Gastroesophageal sphincter (tissue), 4 donors: ENCODE measurements at regions not wholly inside any gene's neighbourhood (a gene's known extent, or its start where the extent isn't known, plus 50 kb on each side); places are given as distances from the start of the nearest gene placed in this dataset.

Source experiments
- ATAC-seq: fragments of 150-250 bp; one replicate; pipeline ENCODE4 v1.9.1; 2016; ENCODE audit warnings: mild to moderate bottlenecking, moderate library complexity
- H3K27ac ChIP-seq, 4 donors: fragments of 200-600 bp; sonication (generic) in 3 of 4; 1 replicate in 3 of 4; 2 replicates in 1 of 4; pipeline ENCODE4 v1.5.1; 2016 to 2019
- H3K27me3 ChIP-seq: fragments of 200-600 bp; sonication (generic); one replicate; pipeline ENCODE4 v1.5.1; 2019
- H3K36me3 ChIP-seq, 2 donors: fragments of 200-600 bp; sonication (generic); one replicate each; pipeline ENCODE4 v1.5.1; 2019; ENCODE audit warnings: control low read depth in 1 of 2
- H3K4me1 ChIP-seq, 3 donors: fragments of 200-600 bp; sonication (generic); 1 replicate in 2 of 3; 2 replicates in 1 of 3; pipeline ENCODE4 v1.5.1; 2016 to 2019; ENCODE audit warnings: control low read depth in 2 of 3
- H3K4me3 ChIP-seq, 2 donors: fragments of 200-600 bp; sonication (generic); one replicate each; pipeline ENCODE4 v1.5.1; 2019; ENCODE audit warnings: mild to moderate bottlenecking in 1 of 2, moderate library complexity in 1 of 2
- H3K9me3 ChIP-seq, 3 donors: fragments of 200-600 bp; sonication (generic); one replicate each; pipeline ENCODE4 v1.5.1; 2017 to 2019; ENCODE audit warnings: control low read depth in 2 of 3
- EP300 ChIP-seq: sonication (generic); formaldehyde crosslinking; IDR thresholded peaks from one replicate; pipeline ENCODE4 v1.6.1; 2017; ENCODE audit warnings: antibody characterized with exemption, mild to moderate bottlenecking
- POLR2A ChIP-seq, 2 donors: fragments of 450-650 bp; IDR thresholded peaks; one replicate each; pipeline ENCODE4 v1.6.1; 2017; ENCODE audit warnings: antibody characterized with exemption in 2 of 2, mild to moderate bottlenecking in 2 of 2, moderate library complexity in 1 of 2
- POLR2AphosphoS5 ChIP-seq: sonication (generic); formaldehyde crosslinking; IDR thresholded peaks from one replicate; pipeline ENCODE4 v1.6.1; 2017; ENCODE audit warnings: antibody characterized with exemption
- WGBS, 2 donors: methylation state at CpG; one replicate each; pipeline ENCODE4 v1.1.5; 2018; ENCODE audit warnings: low coverage in 1 of 2; 5-methylcytosine and 5-hydroxymethylcytosine counted together
- TF ChIP-seq, protein P1 (sequence below), 4 experiments: fragments of 200-600 bp in 2 of 4; fragments of 450-650 bp in 2 of 4; sonication (generic) in 1 of 4; IDR thresholded peaks; one replicate each; pipeline ENCODE4 v1.5.1; 2017 to 2019; ENCODE audit warnings: antibody characterized with exemption in 4 of 4, mild to moderate bottlenecking in 2 of 4, moderate library complexity in 2 of 4

DNA sequence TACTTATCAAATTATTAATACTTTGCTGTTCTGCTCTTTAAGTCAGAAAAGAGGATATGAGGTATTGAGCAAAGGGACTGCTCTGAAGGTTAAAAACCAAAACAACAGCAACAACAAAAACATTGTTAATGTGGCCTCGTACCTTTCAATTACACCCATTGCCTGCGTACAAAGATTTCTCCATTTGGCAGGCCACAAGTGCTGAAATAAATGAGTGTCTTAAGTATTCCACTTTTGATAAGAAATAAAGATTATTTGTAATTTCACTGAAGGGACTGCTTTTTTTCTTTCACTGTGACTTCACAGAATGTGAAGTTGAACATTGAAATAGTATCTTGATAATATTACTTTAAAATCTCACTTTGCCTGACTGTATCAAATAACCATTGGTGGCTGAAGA is 163.2 kb upstream of the MRPS30 start:
- no peak for ATAC-seq
- Histone ChIP-seq H3K4me3 (no peak overlapping the region), H3K36me3 (no peaks in the 10 kb centered on the region), H3K4me1 (no peaks in the 10 kb centered on the region), H3K27ac (no peak overlapping the region), H3K9me3 (no peaks in the 10 kb centered on the region), H3K27me3 (no peaks in the 10 kb centered on the region)
- WGBS, 2 donors: 63 to 76% methylated on average over 2 of the region's 2 CpGs
- TF ChIP-seq EP300 (no peak), POLR2A (IDR thresholded peaks at IDR 0.05) (no peak), POLR2AphosphoS5 (no peak)
- TF ChIP-seq, protein P1, sequence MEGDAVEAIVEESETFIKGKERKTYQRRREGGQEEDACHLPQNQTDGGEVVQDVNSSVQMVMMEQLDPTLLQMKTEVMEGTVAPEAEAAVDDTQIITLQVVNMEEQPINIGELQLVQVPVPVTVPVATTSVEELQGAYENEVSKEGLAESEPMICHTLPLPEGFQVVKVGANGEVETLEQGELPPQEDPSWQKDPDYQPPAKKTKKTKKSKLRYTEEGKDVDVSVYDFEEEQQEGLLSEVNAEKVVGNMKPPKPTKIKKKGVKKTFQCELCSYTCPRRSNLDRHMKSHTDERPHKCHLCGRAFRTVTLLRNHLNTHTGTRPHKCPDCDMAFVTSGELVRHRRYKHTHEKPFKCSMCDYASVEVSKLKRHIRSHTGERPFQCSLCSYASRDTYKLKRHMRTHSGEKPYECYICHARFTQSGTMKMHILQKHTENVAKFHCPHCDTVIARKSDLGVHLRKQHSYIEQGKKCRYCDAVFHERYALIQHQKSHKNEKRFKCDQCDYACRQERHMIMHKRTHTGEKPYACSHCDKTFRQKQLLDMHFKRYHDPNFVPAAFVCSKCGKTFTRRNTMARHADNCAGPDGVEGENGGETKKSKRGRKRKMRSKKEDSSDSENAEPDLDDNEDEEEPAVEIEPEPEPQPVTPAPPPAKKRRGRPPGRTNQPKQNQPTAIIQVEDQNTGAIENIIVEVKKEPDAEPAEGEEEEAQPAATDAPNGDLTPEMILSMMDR (IDR thresholded peaks at IDR 0.05): no peak

DNA sequence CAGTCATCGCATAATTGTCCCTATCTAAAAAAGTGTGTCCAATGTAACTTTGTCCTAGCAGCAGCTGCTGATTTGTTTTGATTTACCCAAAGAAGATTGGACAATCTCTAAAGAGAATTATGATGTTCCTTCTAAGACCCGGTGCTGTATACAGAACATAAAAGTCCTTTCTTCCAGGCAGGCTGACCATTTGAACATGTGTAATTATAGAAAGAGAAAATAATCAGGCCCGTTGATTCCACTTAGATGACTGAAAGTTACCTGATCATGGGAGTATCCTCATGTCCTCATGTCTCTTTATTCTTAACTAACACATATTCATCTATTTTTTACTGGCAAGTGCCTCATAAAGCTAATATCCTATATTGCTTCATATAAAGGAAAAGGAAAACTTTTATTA is 164.1 kb upstream of the MRPS30 start:
- H3K4me3 ChIP-seq: no peak overlapping the region
- no peak for ATAC-seq
- 52 to 68% methylated on average over 2 to 3 of the region's 3 CpGs for WGBS, 2 donors

DNA sequence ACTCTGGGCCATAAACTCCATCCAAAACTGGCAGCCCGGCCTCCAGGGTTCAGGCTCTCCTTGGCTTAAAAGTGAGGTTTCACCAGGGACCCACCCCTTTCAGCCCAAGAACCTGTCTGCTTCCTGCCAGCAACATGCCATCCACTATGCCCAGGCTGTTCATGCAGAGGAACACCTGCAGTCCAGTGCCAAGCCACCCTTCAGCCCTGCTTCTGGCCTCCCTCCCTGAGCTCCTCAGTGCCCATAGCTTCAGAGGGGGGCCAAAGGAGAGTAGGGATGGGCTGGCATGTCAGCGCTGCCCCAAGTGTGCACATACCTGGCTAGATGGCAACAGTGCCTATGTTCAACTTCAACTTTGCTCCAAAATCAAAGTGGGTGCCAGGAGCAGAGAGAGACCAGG is 166.9 kb upstream of the MRPS30 start:
- Histone ChIP-seq H3K36me3 (no peaks in the 10 kb centered on the region), H3K4me1 (no peaks in the 10 kb centered on the region), H3K27me3 (no peaks in the 10 kb centered on the region), H3K27ac (no peak overlapping the region), H3K4me3 (no peak overlapping the region), H3K9me3 (no peaks in the 10 kb centered on the region)
- no peak for ATAC-seq
- TF ChIP-seq EP300 (no peak), POLR2A (IDR thresholded peaks at IDR 0.05) (no peak), POLR2AphosphoS5 (no peak)
- TF ChIP-seq, protein P1 (IDR thresholded peaks at IDR 0.05): no peak
- 83 to 100% methylated on average over 1 of the region's 2 CpGs for WGBS, 2 donors

More for the DNA sequence above, 164.1 kb upstream of the MRPS30 start:
- Histone ChIP-seq H3K27ac (no peak overlapping the region), H3K27me3 (no peaks in the 10 kb centered on the region), H3K4me1 (no peaks in the 10 kb centered on the region), H3K36me3 (no peaks in the 10 kb centered on the region), H3K9me3 (no peaks in the 10 kb centered on the region)
- TF ChIP-seq EP300 (no peak), POLR2AphosphoS5 (no peak), POLR2A (IDR thresholded peaks at IDR 0.05) (no peak)
- TF ChIP-seq, protein P1 (IDR thresholded peaks at IDR 0.05): no peak

DNA sequence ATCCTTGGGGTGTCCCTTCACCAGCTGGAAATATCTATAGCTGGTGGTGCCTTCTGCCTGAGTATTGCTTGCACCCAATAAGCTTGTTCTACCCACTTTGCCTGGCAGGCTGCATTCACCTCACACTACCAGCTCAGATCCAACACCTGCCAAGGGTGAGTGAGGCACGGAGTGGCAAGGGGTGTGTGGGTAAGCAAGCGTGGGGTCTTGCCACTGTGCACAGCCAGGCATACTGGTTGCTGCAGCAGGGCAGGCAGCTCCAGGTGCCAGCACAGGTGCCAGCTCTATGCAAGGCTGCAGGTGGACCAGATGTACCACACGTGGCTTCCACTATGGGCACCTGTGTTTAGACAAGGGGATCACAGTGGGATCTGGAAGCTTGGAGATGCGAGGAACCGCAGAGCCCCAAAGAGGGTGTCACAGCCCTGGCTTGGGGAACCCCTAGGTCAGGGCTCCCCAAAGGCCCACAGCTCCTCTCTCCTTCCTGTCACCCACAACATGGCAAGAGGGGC is 167.7 kb upstream of the MRPS30 start:
- TF ChIP-seq POLR2A (IDR thresholded peaks at IDR 0.05): no peak
- no peak for TF ChIP-seq EP300
- TF ChIP-seq, protein P1 (IDR thresholded peaks at IDR 0.05): no peak
- TF ChIP-seq POLR2AphosphoS5: no peak
- Histone ChIP-seq H3K27me3 (no peaks in the 10 kb centered on the region), H3K36me3 (no peaks in the 10 kb centered on the region), H3K9me3 (no peaks in the 10 kb centered on the region), H3K27ac (no peak overlapping the region), H3K4me3 (no peak overlapping the region), H3K4me1 (no peaks in the 10 kb centered on the region)
- WGBS, 2 donors: 80 to 100% methylated on average over 1 to 2 of the region's 5 CpGs
- ATAC-seq: no peak
